ENCODE measurements at regions not wholly inside any gene's neighbourhood (a gene's known extent, or its start where the extent isn't known, plus 50 kb on each side); places are given as distances from the start of the nearest gene placed in this dataset.

DNA sequence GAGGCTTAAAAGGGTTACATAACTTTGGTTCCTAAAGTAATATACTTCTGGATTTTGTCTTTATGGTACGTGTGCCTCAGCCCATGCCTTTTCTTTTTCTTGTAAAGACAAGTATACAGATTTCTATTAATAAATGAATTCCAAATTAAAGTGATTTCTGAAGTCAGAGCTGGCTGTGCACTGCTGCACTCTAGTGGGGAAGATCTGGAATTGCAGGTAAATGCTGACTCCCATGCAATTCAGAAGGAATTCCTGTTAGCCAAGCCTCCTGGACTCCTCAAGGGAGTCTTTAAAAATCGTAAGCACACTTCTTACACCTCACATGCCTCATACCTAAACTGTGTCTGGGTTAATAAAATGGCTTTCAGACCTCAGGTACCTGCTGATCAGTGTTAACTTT lies 118.4 kb upstream of the SLC7A1 start:
- DNase-seq, result no peak

DNA sequence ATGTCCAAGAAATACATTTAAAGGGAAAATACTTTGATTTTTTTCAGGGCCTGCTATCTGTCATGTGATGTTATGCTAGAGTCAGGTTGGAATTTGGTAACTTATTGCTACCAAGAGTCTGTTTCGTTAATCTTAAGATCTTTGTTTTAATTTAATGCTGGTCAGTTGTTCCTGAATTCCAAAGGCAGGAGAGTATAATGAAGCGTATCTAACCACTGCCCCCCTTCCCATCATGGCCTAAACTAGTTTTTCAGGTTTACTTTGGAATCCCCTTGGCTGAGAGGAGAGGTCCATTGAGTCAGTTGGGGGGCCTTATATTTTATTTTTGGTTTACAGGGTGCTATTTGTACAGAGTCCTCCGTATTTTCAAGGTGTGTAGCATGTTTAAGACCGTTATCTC lies 116.3 kb upstream of the SLC7A1 start:
- no peak for DNase-seq

- DNase-seq, result no peak
Observed at GRCh38 chr13:29710511-29710910, 115.0 kb upstream of the SLC7A1 start.

DNA sequence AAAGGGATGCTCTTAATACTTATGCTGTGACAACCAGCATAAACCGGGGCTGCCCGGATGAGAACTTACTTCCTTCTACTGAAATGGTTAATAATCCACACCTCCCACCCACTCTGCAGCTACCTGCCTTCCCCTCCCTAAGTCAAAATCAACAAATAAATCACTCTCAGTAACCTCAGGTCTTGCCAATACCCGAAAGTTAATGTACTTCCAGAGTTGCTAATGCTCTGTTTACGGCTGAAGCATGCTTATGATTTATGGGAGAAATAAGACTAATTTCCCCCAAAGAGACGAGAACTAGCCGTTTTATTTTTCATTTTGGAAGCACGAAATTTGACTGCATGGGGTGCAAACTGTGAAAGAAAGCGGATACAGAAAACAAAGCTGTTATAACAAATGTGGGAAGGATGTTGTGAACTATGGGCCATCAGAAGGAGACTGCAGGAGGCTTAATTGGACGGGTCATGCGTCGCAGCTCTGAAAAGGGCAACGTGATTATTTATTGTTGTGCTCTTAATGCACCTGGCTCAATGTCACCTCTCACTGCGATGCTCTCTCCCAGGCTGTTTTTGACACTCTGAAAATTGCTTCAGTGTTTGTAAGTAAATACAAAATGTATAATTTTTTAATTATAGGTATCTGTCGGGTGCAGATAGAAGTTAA lies 114.0 kb upstream of the SLC7A1 start:
- no peak for DNase-seq

DNA sequence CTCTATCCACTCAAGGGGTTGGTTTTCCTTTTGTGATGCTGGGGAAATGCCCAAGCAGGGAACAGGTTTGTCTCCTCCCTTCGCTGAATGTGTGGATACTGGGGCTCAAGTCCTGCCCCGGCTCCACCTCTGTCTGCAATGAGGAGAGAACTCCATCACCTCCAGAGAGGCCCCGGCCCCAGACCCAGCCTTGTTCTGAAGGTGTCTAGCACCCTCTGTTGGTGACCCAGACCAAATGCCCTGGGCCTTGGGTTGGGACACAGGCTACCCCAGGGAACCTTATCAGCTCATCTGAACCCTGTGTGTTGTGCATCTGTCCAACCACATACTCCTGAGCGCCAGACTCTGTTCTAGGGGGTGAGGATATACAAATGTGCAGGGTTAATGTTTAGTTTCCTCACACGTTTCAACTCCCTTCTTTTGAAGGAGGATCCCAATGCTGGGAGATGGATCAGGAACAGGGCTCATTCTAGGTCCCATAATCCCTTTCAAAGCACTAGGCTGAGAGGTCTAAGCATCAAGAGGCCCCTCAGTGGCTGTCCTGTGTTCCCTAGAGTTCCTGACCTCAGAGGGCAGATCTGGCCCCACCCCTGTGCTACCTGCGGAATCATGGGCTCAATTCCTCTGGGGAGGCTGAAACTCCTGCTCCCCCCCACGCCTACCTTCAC lies 112.5 kb upstream of the SLC7A1 start:
- DNase-seq, result peak; percentile 25

DNA sequence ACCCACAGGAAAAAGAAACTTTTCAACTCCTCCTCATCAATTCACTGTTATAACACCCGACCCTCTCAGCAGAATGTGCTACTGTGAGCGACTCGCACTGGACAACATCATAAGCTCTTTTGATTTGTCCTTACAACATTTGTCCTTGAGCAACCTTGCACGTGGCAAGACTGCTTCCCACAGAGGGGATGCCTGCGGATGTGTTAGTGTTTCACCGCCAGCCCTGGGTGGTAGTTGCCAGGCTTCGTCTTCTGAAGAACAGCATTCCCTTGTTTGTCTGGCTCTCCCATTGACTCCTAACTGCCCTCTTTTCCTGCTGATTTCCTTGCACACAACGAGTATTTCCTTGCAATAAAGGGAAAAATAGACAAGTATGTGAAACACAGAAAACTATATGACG lies 111.4 kb upstream of the SLC7A1 start:
- no peak for DNase-seq

DNA sequence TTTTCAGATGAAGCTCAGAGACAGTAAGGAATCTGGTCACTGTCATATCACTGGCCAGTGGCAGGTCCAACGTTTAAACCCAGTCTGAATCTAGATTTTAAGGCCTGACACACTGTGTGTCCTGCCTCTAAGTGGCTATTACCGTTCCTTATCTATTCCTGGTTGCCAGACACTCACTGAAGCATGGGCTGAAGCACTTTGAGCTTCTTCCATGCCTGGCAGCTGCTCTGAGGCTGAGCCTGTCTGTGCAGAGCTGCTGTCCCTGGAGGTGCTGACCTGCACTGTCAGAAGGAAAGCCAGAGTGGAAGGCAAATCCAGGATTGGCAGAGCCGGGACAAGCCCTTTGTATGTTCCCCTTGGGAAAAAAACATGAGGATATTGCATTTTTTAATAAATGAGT lies 109.2 kb upstream of the SLC7A1 start:
- no peak for DNase-seq

- DNase-seq, result no peak
Observed at GRCh38 chr13:29703421-29703820, 107.9 kb upstream of the SLC7A1 start.

- no peak for DNase-seq
Observed at GRCh38 chr13:29702912-29703351, 107.4 kb upstream of the SLC7A1 start.

DNA sequence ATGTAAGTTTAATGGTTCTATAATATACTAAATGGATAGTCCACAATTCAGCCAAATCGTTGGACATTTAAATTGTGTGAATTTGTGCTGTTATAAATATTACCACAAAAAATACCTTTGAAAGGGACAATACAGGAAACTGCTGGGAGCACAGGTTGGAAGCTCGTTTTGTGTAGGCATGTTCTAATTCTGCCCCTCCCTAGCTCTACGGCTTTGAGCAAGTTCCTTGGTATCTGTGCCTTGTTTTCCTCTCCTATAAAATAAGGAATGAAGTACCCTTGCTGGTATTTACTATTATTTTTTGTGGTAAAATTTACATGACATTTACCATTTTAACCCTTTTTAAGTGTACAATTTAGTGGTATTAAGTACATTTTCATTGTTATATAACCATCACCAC lies 102.6 kb upstream of the SLC7A1 start:
- no peak for DNase-seq

GRCh38 chr13:29696606-29697005 lies 101.1 kb upstream of the SLC7A1 start:
- no peak for DNase-seq

DNA sequence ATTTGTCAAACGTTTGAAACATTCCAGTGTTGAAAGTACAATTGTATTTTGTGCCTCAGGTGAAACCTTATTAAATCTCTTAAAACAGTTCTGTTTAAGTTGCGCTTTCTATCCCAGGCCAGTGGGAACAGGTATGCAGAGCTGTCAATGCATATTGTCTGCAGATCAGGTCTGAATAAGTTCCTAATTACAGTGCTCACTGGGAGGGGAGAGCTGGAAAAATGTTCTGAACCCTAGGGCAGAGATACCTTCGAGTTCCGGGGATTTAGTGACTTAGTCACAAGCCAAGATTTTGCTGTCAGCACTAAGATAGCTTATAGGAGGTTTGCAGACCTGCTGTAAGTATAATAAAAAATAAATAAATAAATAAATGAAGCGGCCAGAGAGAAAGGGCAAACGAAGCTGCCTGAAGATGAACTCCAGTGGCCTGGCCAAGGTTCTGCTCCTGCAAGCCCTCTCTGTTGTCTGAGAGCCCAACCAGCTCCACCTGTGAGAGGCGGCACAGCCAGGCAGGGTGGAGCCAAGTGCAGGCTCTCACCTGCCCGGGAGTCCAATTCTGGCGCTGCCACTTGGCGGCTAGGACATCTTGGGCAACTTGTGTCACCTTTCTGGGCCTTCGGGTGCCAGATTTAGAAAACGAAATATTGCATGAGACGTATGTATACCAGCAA lies 97.9 kb upstream of the SLC7A1 start:
- no peak for DNase-seq

DNA sequence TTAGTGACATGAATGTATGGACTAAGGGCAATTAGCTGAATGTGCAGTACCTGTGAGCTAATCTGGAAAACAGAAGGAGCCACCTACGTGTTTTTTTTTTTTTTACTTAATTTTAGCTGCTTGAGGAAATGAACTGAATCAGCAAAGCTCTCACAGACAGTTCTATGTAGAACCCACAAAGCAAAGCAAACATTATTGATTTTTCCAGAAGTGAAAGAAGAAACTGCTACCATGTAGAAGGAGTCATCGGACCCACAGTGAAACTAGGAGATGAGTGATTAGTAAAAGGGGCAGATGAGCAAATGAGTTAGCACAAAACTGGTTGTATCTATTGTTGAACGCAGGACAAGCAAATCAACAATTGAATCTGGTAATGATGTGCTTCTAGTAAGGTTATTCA lies 94.1 kb upstream of the SLC7A1 start:
- DNase-seq, result no peak

DNA sequence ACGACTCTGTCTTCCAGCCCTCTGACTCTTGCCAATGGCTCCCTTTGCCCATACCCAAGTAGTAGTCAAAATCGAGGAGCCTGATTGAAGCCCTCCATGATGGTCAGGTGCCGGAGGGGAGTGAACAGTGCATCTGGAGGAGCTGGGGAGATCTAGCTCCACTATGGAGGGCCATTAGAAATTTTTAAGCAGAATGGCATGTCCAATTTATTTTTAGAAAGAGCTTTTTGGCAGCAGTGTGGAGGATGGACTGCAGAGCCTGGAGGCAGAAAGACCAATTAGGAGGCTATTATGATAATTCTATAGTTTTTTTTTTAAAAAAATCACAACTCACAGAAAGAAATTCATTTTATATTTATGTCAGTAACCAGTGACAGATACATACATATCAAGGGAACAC lies 92.7 kb upstream of the SLC7A1 start:
- no peak for DNase-seq

GRCh38 chr13:29684441-29684840 lies 89.0 kb upstream of the SLC7A1 start:
- no peak for DNase-seq

DNA sequence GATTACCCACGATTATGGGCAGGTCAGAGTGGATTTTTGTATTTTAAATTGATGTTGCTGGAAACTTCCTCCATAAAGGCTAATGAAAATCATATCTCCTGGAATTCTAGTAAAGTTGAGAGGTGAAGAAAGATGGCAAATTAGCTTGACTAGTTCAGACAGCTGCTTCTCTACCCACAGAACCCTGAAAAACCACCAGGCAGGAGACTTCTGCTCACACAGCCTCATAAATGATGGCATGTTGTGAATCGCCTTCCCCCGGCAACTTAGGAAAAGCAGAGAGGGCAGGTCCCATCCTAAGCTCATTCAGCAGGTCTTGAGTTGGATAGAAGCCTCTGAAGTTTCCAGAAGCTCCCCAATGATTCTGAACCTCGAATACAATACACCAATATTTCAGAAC lies 87.6 kb upstream of the SLC7A1 start:
- no peak for DNase-seq

GRCh38 chr13:29681864-29682263 lies 86.4 kb upstream of the SLC7A1 start:
- DNase-seq, result no peak

GRCh38 chr13:29679396-29680053 lies 84.0 kb upstream of the SLC7A1 start:
- no peak for DNase-seq

DNA sequence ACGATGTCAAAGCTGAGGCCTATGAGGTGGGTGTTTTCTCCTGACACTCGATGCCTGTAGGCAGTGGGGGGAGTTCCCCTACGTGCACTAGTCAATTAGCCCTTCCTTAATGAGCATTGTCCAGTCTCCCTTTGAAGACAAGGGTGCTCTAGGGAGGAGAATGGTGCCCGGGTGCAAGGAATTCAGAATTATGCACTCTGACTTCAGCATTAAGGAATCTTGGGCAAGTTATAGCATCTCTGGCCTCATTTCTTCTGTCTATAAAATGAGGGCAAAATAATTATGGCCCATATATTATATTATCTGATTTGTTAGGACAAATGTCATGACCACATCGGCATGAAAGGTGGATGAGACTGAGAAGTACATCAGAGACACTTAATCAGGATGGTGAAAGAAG lies 82.1 kb upstream of the SLC7A1 start:
- no peak for DNase-seq

DNA sequence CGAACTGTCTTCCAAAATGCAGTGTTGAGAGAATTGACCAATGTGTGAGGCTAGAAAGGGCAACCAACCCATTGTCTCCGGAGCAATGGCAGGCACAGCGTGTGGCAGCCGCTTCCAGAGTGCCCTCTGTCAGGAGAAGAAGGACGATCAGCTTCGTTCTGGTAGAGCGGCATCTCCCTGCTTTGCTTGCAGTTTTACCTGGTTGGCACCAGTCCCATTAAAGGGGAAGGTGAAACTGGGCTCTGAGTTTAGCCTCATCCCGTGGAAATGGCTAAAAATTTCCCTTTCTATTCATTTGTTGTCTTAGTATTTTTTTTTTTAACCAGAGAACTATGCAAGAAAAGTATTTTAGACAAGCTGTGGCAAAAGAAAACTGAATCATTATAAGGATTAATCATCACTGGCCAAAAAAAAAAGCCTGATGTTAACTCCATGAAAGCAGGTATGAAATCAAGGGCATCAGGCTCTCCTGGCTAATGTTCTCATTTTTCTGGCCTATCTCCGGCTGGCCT lies 81.5 kb upstream of the SLC7A1 start:
- DNase-seq, result no peak

- DNase-seq, result no peak
Observed at GRCh38 chr13:29676535-29676934, 81.0 kb upstream of the SLC7A1 start.

DNA sequence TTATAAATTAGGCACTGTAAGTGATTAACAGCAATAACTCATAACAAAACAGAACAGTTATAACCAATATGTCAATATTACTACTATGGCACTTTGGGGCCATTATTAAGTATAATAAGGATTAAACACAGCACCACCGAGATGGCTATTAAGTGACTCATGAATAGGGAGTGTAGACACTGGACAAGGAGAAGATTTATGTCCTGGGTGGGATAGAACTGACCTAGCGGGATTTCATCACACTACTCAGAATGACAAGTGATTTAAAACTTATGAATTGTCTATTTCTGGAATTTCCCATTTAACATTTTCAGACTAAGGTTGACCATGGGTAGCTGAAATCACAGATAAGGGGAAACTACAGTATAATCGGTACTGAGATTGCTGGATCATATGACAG lies 79.0 kb upstream of the SLC7A1 start:
- no peak for DNase-seq

DNA sequence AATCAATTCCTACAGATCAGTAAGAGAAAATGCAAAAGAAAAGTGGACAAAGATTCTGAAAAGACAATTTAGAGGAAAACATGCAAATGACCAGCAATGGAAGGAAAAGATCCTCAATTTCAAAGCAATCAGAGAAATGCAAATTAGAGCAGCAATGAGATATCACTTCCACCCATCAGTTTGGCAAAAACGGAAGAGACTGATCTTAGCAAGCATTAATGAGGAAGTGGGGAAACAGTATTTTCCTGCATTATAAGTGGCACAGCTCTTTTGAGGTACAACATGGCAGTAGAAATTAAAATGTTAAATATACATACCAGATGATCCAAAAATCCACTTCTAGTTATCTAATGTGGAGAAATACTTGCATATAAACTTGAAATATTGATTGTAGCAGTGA lies 69.1 kb upstream of the SLC7A1 start:
- no peak for DNase-seq

Data from central memory CD4-positive, alpha-beta T cell (primary cell).